Activated CD4-positive, alpha-beta T cell treated with anti-CD3 and anti-CD28 coated beads, Interleukin-2, amount 50 U/mL, for 48 hours (primary cell): ENCODE measurements at regions not wholly inside any gene's neighbourhood (a gene's known extent, or its start where the extent isn't known, plus 50 kb on each side); places are given as distances from the start of the nearest gene placed in this dataset.

Experiments
- DNase-seq, 2 experiments: peaks; one replicate each; pipeline ENCODE4 v3.0.0-alpha.2; 2020

- no peak for DNase-seq
Measured at GRCh38 chr1:106189780-106190179, 866.7 kb upstream of the PRMT6 start.

GRCh38 chr1:106194206-106194605 lies 862.3 kb upstream of the PRMT6 start:
- no peak for DNase-seq

- no peak for DNase-seq
Measured at GRCh38 chr1:106200711-106201110, 855.8 kb upstream of the PRMT6 start.

DNA sequence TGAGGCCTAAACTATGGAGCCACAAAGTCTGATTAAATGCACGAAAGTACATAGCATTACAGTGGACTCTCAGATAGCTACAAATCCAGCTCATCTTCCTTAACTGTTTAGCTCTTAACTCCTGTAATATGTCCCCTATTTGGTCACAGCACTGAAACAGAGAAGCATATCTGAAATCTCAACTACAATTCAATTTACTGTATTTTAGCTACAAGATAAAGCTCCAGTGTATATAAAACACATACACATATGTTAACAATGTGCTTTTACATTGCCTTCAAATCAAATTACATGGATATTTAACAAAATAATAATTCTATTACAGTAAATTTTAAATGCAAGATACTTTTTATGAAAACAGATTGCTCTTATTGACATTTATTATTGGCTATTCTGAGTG lies 849.3 kb upstream of the PRMT6 start:
- DNase-seq = no peak

DNA sequence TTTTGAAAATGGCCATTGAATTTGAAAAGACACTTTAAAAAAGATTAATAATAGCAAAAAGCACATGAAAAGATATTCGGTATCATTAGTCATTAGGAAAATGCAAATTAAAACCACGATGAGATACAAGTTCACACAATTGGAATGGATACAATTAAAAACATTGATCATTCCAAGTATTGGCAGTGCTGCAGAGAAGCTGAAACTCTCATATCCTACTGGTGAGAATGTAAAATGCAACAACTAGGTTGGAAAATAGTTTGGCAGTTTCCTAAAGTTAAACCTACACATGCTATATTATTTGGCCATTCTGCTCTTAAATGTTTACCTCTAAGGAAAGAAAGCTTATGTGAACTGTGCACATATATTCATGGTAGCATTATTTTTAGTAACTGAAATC lies 838.7 kb upstream of the PRMT6 start:
- no peak for DNase-seq

DNA sequence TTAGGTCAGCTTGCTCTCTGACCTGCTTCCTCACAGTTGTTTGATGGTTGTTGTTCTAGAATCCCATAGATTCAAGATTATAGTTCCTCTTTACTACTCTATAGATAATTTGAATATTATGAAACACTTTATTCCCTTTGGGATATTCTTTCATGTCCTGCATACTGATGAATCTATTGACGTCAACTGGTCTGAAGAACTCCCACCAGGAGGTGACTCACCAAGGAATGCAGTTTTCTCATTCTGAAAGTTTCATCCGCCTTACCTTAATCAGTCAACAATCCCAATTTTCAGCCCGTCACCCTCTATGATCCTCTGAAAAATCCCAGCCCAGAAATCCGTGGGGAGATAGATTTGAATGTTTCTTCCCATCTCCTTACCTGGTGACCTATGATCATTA lies 834.1 kb upstream of the PRMT6 start:
- no peak for DNase-seq

GRCh38 chr1:106223213-106223612 lies 833.3 kb upstream of the PRMT6 start:
- no peak for DNase-seq

GRCh38 chr1:106224426-106224825 lies 832.0 kb upstream of the PRMT6 start:
- no peak for DNase-seq

- DNase-seq = no peak
Measured at GRCh38 chr1:106225403-106225802, 831.1 kb upstream of the PRMT6 start.

DNA sequence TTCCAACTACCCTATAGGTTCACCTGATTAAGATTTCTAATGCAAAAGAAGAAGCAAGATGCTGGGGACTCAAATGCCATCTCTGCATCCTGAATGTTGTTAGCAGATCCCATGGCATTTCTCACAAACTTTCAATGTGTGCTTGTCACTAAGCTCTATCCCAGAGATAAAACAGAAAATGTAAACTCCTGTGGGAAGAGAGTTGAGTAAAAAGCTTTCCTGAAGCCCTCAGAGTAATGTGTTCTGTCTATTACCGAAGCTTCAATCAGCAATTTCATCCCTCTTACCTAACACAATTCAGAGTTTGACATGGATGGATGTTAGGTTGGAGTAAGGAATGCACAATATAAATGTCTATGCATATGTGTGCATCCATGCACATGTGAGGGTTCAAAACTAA lies 829.9 kb upstream of the PRMT6 start:
- no peak for DNase-seq

DNA sequence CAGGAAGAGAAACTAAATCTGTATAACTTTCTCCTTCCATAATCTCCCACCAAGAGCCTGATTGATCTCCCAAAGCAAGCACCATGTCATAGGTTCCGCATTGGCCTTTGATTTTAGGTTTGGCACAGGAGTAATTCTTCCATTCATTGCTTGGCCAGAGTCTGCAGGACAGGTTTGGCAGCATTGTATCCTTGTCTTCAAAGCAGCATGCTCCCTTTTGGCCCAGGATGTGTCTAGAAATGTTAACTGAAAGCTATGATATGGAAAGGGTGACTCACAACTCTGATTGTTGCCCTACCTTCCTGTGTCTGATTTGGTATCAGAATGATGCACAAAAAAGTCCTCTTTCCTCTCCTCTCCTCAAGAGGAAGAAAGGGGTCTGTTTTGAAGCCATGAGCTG lies 824.3 kb upstream of the PRMT6 start:
- no peak for DNase-seq

DNA sequence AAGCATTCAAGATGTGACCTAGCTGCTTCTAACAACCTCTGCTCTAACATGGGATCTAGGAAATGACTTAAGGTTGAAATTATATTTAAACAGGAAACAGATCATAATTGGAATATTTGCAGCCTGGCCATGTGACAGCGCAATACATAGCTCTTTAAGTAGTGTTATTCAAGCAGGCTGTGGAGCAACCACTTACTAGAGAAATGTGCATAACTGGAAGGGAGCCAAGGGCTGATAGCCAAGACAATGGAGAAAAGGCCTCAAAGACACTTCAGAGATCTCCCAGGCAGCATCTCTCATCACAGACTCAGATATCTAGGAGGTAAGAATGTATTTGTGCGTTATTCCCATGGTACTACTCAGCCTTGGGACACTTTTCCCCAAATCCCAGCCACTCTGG lies 823.0 kb upstream of the PRMT6 start:
- no peak for DNase-seq

DNA sequence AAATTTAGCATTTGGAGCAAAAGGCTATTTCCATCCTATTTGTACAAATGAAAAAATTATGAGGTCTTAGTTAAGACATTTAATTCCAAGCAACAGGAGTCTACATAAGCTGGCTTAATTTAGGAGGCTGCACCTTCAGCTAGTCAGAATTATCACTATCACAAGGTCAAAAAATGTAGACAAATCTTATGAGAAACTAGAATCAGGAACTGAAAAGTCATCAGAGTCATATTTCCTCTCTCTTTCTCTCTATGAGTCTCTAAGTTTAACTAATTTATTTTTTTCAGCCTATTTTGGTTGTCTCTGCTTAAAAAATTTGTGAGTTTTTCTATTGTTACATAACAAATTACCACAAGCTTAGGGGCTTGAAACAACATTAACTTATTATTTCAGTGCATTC lies 807.1 kb upstream of the PRMT6 start:
- no peak for DNase-seq

GRCh38 chr1:106249810-106250209 lies 806.7 kb upstream of the PRMT6 start:
- DNase-seq = no peak

DNA sequence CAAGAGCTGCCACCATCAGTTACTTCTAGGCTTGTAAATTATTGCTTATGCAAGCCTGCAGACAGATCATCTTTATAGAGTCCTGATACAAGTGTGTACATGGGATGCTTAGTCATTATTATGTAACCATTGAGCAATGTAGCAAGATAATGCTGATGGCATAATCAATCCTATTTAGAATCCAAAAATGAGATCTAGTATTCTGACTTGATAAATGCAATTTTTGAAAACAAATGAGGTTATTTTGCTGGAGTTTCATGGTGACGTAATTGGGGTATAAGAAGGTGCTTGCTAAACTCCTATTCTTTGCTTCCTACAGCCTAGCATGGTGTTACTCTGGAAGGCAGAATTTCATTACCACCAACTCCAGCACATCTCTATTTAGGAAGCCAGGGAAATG lies 801.7 kb upstream of the PRMT6 start:
- DNase-seq = no peak

DNA sequence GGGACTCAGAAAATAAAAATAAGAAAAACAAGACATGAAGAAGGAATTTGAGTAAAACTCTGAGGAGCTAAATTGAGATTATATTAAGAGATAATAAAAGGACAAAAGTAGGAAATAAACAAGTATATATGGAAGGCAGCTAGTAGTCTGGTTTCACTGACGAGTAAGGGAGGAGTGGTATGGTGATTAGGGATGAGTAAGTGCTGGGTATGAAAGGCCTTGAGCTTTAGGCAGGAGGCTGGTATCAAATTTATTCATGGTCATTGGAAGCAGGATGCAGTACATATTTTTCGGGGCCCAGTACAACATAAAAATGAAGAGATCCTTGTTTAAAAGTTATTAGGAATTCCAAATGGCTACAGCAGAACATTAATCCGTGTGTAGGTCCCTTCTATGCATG lies 789.7 kb upstream of the PRMT6 start:
- no peak for DNase-seq

DNA sequence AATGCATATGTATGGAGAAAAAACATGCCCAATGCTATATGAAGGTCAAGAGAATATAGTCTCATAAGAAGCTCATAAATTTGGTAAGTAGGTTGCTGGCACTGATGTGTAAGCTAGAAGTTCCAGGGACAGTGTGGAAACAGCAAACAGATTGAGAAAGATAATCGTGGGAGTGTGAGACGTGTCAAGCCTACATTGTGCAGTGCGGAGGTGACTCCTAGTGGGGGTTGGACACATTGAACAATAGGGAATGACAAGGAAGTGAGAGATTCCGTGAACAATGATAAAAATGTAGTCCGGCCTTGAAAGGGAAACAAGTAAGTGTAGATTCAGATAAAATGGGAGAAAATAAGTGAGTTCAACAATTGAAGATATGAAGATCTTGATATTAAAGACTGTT lies 788.4 kb upstream of the PRMT6 start:
- DNase-seq = no peak

DNA sequence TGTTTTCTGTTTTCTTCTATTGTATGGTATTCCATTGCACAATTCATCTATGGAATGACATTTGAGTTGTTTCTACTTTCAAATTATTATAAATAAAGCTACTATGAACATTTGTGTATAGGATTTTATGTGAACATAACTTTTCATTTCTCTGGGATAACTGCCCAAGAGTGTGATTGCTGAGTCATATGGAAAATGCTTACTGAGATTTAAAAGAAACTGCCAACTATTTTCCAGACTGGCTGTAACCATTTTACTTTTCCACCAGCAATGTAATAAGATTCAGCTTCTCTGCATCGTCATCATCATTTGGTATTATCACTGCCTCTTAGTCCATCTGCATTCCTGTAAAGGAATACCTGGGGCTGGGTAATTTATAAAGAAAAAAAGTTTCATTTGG lies 779.6 kb upstream of the PRMT6 start:
- DNase-seq = no peak

DNA sequence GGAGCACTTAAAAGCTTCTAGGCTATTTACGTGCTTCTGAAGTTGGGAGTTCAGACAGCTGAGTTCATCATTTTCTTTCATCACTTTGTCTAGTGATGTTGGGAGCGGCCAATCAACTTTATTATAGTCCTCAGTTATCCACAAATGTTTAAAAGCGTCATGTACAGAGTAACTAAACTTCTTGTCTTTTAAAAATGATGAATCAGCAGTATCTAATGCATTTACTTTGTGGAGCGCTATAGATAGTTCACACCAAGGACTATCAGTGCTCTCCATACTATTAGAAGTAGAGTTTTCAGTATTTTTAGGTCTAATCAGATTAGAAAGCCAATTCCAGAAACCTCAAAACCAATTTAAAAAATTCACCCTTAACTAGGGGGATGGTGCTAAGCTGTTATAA lies 778.7 kb upstream of the PRMT6 start:
- no peak for DNase-seq

- no peak for DNase-seq
Measured at GRCh38 chr1:106278716-106279115, 777.8 kb upstream of the PRMT6 start.

- DNase-seq = no peak
Measured at GRCh38 chr1:106289265-106289928, 767.1 kb upstream of the PRMT6 start.

- DNase-seq = no peak
Measured at GRCh38 chr1:106290805-106291501, 765.5 kb upstream of the PRMT6 start.

- DNase-seq = no peak
Measured at GRCh38 chr1:106292130-106292529, 764.3 kb upstream of the PRMT6 start.

GRCh38 chr1:106296431-106296830 lies 760.0 kb upstream of the PRMT6 start:
- DNase-seq = no peak

DNA sequence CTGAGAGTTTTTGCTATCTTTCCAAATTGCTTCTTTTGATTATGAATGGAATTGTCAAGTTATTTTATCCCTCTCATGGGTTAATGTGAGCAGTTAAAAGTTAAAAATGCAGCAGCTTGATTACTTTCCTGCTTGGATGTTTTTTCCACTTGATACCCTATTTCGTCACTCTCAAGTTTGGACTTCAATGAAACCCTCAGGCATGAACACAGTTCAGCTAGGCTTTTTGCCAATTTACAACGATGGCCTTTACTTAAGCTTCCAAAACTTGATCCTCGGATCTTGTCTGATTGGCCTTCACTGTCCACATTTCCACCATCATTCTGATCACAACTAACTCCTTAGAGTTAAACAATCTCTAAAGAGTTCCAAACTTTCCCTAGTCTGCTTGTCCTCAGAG lies 752.4 kb upstream of the PRMT6 start:
- no peak for DNase-seq
